Keratinocyte (primary cell): ENCODE measurements at regions not wholly inside any gene's neighbourhood (a gene's known extent, or its start where the extent isn't known, plus 50 kb on each side); places are given as distances from the start of the nearest gene placed in this dataset.

ENCODE experiments used
- EZH2 ChIP-seq: IDR thresholded peaks from one replicate; pipeline ENCODE4 v1.6.1; 2012; ENCODE audit warnings: inconsistent platforms, mild to moderate bottlenecking, low read length, moderate library complexity
- TF ChIP-seq, protein P1 (sequence below), 3 experiments: IDR thresholded peaks in 1 of 3; conservative IDR thresholded peaks in 1 of 3; optimal IDR thresholded peaks in 1 of 3; 2 replicates in 2 of 3; 3 replicates in 1 of 3; pipeline versions ENCODE3 to v1.5.1; 2011; ENCODE audit warnings: low read length in 3 of 3, mild to moderate bottlenecking in 3 of 3, moderate library complexity in 2 of 3, control low read depth in 1 of 3, inconsistent platforms in 1 of 3; ENCODE audit not compliant: insufficient read depth in 2 of 3; ENCODE audit errors: extremely low read depth in 1 of 3

DNA sequence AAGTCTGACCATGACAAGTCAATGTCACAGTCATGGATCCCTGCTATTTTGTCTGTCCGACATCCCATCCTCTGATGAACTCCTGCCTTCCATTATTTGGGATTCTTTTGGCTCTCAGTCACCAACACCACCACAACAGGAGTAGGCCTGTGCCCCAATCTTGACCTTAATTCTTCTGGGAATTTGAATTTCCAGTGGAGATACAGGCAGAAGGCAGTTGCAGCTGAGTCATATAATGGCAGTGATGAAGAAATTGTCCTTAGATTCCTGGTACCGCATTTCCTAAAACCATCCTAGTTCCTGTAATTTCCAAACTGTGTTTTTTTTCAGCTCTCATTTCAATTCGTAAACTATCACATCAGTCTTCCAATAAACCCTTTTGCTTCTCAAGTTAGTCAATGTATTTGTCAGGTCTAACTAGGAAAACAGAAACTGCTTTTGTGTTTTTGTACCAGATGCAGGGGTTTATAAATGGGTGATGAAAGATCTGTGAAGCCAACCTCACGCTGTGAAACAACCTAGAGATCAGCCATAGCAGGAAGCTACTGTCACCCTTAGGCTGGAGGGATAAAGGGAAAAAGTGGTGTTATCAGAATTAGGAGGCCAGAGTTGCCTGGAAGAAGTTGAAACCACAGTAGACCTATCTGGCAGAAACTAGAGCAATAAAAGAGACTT, 126.3 kb upstream of the TMEM108 start:
- TF ChIP-seq, protein P1, sequence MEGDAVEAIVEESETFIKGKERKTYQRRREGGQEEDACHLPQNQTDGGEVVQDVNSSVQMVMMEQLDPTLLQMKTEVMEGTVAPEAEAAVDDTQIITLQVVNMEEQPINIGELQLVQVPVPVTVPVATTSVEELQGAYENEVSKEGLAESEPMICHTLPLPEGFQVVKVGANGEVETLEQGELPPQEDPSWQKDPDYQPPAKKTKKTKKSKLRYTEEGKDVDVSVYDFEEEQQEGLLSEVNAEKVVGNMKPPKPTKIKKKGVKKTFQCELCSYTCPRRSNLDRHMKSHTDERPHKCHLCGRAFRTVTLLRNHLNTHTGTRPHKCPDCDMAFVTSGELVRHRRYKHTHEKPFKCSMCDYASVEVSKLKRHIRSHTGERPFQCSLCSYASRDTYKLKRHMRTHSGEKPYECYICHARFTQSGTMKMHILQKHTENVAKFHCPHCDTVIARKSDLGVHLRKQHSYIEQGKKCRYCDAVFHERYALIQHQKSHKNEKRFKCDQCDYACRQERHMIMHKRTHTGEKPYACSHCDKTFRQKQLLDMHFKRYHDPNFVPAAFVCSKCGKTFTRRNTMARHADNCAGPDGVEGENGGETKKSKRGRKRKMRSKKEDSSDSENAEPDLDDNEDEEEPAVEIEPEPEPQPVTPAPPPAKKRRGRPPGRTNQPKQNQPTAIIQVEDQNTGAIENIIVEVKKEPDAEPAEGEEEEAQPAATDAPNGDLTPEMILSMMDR (optimal IDR thresholded peaks at IDR 0.05 in 1 of 3, IDR thresholded peaks at IDR 0.05 in 1 of 3, conservative IDR thresholded peaks at IDR 0.05 in 1 of 3; ENCODE audit: extremely low read depth in 1 of 3, insufficient read depth in 2 of 3, low read length in 3 of 3), result no peak
- no peak for TF ChIP-seq EZH2
